Smooth muscle cell (in vitro differentiated cells): ENCODE measurements at regions not wholly inside any gene's neighbourhood (a gene's known extent, or its start where the extent isn't known, plus 50 kb on each side); places are given as distances from the start of the nearest gene placed in this dataset.
A peak's percentile ranks its signal among the peaks of the same experiment; 100 is the strongest.

Source experiments
- DNase-seq: peaks from one replicate; lab custom pipeline; 2025; ENCODE audit not compliant: unreplicated experiment; lab: John Stamatoyannopoulos, UW
- H2AFZ ChIP-seq: fragments of 200-600 bp; sonication (generic); 2 replicates; pipeline ENCODE4 v1.6.0; 2016; ENCODE audit warnings: antibody characterized with exemption, low read depth, mild to moderate bottlenecking
- H3F3A ChIP-seq: fragments of 200-600 bp; sonication (generic); 2 replicates; pipeline ENCODE4 v1.6.0; 2017; ENCODE audit warnings: antibody characterized with exemption, low read depth
- H3K27ac ChIP-seq: fragments of 200-600 bp; sonication (generic); 2 replicates; pipeline ENCODE4 v1.5.1; 2016; ENCODE audit warnings: low read depth, mild to moderate bottlenecking
- H3K27me3 ChIP-seq: fragments of 200-600 bp; sonication (generic); 2 replicates; pipeline ENCODE4 v1.6.1; 2016; ENCODE audit warnings: low read depth, mild to moderate bottlenecking
- H3K36me3 ChIP-seq: fragments of 200-600 bp; sonication (generic); 2 replicates; pipeline ENCODE4 v1.5.1; 2016; ENCODE audit warnings: low read depth
- H3K4me1 ChIP-seq: fragments of 200-600 bp; sonication (generic); 2 replicates; pipeline ENCODE4 v1.5.1; 2016; ENCODE audit warnings: low read depth
- H3K4me2 ChIP-seq: fragments of 200-600 bp; sonication (generic); 2 replicates; pipeline ENCODE4 v1.6.0; 2016; ENCODE audit warnings: mild to moderate bottlenecking
- H3K4me3 ChIP-seq: fragments of 200-600 bp; sonication (generic); 2 replicates; pipeline ENCODE4 v1.5.1; 2016; ENCODE audit warnings: mild to moderate bottlenecking
- H3K79me2 ChIP-seq: fragments of 200-600 bp; sonication (generic); 2 replicates; pipeline ENCODE4 v1.6.0; 2016; ENCODE audit warnings: low read depth, mild to moderate bottlenecking
- H3K9ac ChIP-seq: fragments of 200-600 bp; sonication (generic); 2 replicates; pipeline ENCODE4 v1.6.0; 2016; ENCODE audit warnings: low read depth
- H3K9me3 ChIP-seq: fragments of 200-600 bp; sonication (generic); replicated peaks from 2 replicates; pipeline ENCODE4 v1.5.1; 2016; ENCODE audit warnings: low read depth
- H4K20me1 ChIP-seq: fragments of 200-600 bp; sonication (generic); 2 replicates; pipeline ENCODE4 v1.6.0; 2016; ENCODE audit warnings: low read depth
- CTCF ChIP-seq: fragments of 200-600 bp; sonication (generic); IDR thresholded peaks from 2 replicates; pipeline ENCODE4 v1.5.1; 2017; ENCODE audit warnings: borderline replicate concordance, mild to moderate bottlenecking, antibody characterized with exemption; ENCODE audit not compliant: insufficient read depth, poor library complexity, severe bottlenecking
- WGBS: methylation state at CpG from one replicate; pipeline ENCODE4 v1.1.7; 2016; ENCODE audit warnings: low lambda C conversion rate; 5-methylcytosine and 5-hydroxymethylcytosine counted together

- Histone ChIP-seq H3K9me3 (no peaks in the 10 kb centered on the region), H3K36me3 (no peaks in the 10 kb centered on the region), H2AFZ (no peak overlapping the region), H3K4me1 (no peaks in the 10 kb centered on the region), H3K4me3 (no peak overlapping the region), H4K20me1 (no peaks in the 10 kb centered on the region), H3K27ac (no peak overlapping the region), H3F3A (no peaks in the 10 kb centered on the region), H3K27me3 (no peaks in the 10 kb centered on the region), H3K79me2 (no peaks in the 10 kb centered on the region), H3K9ac (no peak overlapping the region), H3K4me2 (no peak overlapping the region)
- 86% methylated on average over 3 of the region's 3 CpGs for whole genome bisulfite sequencing
- DNase-seq, result no peak
- TF ChIP-seq CTCF, result no peak
These were observed 209.6 kb upstream of the CHST9 start for GRCh38 chr18:27394687-27395086.

- Histone ChIP-seq H3K4me2 (no peak overlapping the region), H2AFZ (no peak overlapping the region), H4K20me1 (no peaks in the 10 kb centered on the region), H3K27ac (no peak overlapping the region), H3K27me3 (no peaks in the 10 kb centered on the region), H3K9me3 (no peaks in the 10 kb centered on the region), H3K36me3 (no peaks in the 10 kb centered on the region), H3K4me1 (peaks cover 11% of the 10 kb centered on the region), H3K79me2 (no peaks in the 10 kb centered on the region), H3F3A (no peaks in the 10 kb centered on the region), H3K9ac (no peak overlapping the region), H3K4me3 (no peak overlapping the region)
- 90% methylated on average over 4 of the region's 4 CpGs for WGBS
- DNase-seq, result no peak
- TF ChIP-seq CTCF, result no peak
These were observed 197.6 kb upstream of the CHST9 start for GRCh38 chr18:27382567-27383216.

- no peak for TF ChIP-seq CTCF
- WGBS, result 33% methylated on average over 2 of the region's 2 CpGs
- no peak for DNase-seq
- H3K9ac ChIP-seq, result peak overlapping the region; percentile 42
- no peak overlapping the region for H2AFZ ChIP-seq
- H4K20me1 ChIP-seq, result no peaks in the 10 kb centered on the region
- no peaks in the 10 kb centered on the region for H3K27me3 ChIP-seq
- peak overlapping the region; percentile 88 for H3K27ac ChIP-seq
- no peak overlapping the region for H3K4me3 ChIP-seq
- peak overlapping the region; percentile 65 for H3K4me2 ChIP-seq
- H3K9me3 ChIP-seq, result no peaks in the 10 kb centered on the region
- no peaks in the 10 kb centered on the region for H3K79me2 ChIP-seq
- H3F3A ChIP-seq, result no peaks in the 10 kb centered on the region
- H3K4me1 ChIP-seq, result peaks cover 14% of the 10 kb centered on the region
- no peaks in the 10 kb centered on the region for H3K36me3 ChIP-seq
These were observed 193.5 kb upstream of the CHST9 start for GRCh38 chr18:27378431-27379095.

- no peak for DNase-seq
- no peak overlapping the region for H3K4me3 ChIP-seq
These were observed 192.1 kb upstream of the CHST9 start for GRCh38 chr18:27377251-27377650.

More at GRCh38 chr18:27377251-27377650, 192.1 kb upstream of the CHST9 start:
- no peak overlapping the region for H2AFZ ChIP-seq
- H3K27me3 ChIP-seq, result no peaks in the 10 kb centered on the region
- H4K20me1 ChIP-seq, result no peaks in the 10 kb centered on the region
- H3K27ac ChIP-seq, result peak overlapping the region; percentile 88
- no peaks in the 10 kb centered on the region for H3K79me2 ChIP-seq
- H3K36me3 ChIP-seq, result no peaks in the 10 kb centered on the region
- peak overlapping the region; percentile 65 for H3K4me2 ChIP-seq
- no peak for TF ChIP-seq CTCF
- H3K4me1 ChIP-seq, result peaks cover 14% of the 10 kb centered on the region
- H3K9me3 ChIP-seq, result no peaks in the 10 kb centered on the region
- H3F3A ChIP-seq, result no peaks in the 10 kb centered on the region
- peak overlapping the region; percentile 42 for H3K9ac ChIP-seq
- 34% methylated on average over 1 of the region's 1 CpG for WGBS
